Fibroblast of skin of left biceps (primary cell): ENCODE measurements at regions not wholly inside any gene's neighbourhood (a gene's known extent, or its start where the extent isn't known, plus 50 kb on each side); places are given as distances from the start of the nearest gene placed in this dataset.
"Not testable (repeated sequence)": the region's sequence is repeated elsewhere in the genome, so short reads cannot be mapped to it uniquely, and the experiment has no call there.

Source experiments
- DNase-seq, 2 experiments: peaks; one replicate each; pipeline ENCODE4 v3.0.0-alpha.2; 2013; ENCODE audit warnings: low read depth in 2 of 2

DNA sequence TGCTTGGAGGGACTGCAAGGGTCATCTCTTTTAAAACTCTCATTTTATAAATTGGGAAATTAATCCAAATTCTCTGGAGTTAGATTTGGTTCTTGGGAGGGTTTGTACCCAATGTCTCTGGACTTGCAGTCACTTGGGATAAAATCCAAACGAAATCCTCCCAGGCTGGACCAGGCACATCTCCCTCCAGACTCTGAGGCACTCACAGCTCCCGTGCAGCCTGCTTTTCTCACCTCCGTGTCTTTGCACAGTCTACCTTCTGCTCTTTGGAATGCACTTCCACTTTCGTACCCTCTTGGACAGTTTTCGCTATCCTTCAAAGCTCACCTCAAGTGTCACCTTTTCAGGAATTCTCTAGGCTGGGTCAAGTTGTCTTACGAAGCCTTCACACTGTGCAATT, 166.3 kb downstream of the MYCN start:
- DNase-seq: no peak

DNA sequence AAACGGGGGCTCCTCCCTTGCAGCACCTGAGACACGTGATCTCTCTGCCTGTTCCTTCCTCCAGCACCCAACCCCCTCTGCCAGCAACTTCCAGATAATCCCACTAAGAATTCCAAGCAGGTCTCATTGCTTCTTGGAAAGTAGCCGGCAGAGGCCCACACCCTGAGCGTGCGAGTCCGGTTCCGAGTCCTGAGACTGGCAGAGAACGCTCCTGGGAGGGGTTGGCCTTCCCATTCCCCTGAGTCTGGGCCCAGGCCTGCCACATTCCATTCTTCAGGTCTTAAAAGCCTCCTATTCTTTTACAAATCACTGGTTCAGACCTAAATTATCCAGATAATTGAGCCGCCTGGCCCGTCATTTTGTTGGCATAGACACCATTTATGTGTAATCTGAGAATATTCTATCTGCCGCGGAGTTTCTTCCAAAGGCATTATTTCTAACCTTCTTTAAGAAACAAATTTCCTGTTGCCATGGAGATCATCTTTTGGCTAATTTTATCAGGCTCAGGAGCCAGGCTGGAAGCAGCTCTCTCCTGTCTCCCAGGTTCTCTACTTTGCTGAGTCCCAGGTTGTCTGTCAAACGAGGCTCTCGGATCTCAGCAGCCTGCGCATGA, 165.4 kb downstream of the MYCN start:
- no peak for DNase-seq

- DNase-seq: no peak
Observed at GRCh38 chr2:16104949-16105668, 164.8 kb downstream of the MYCN start.

- no peak for DNase-seq
Observed at GRCh38 chr2:16104315-16104948, 164.1 kb downstream of the MYCN start.

- DNase-seq: no peak
Observed at GRCh38 chr2:16103614-16104314, 163.4 kb downstream of the MYCN start.

DNA sequence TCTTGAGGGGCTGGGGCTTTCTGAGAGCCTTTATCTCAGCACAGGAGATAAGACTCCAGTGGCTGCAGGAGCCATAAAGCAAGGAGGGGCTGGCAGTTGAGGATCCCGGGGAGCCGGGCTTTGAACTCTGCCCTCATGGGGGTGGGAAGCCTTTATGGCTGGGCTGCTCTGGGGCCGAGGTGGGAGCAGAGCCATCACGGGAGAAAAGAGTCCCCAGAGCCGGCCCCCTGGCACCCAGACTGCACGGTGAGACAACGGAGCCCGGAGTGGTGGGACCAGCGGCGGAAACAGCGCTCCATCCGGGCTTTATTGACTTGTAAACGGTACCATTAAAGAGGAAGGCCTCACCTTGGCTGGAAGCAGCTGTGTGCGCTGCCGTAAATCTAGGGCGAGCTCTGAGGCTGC, 162.6 kb downstream of the MYCN start:
- DNase-seq: no peak

DNA sequence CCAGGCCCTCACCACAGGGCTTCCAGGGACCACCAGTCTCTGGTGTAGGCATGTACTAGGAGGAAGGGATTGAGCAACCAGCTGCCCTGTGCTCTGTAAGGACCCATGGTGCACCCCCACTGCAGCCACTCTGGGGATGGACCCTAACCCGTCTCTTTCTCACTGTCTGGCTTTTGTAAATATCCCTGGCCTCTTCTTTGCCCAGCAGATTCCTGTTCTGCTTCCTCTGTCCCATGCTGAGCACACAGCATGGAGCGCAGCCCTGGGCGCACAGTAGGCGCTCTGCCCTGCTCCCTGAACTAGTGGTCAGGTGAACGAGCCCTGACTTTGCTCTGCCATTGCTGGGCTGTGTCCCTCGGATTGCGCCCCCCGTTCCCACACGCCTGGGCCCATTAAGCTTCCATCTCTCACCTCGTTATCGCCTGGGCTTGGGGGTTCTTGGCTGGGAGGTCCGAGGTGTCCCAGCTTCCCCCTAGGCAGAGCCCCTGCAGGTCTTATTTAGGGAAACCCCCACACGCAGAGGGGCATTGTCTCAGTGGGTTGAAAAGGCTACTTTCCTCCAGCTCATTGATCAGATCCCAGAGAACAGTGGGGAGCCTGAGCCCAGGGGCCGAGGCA, 162.1 kb downstream of the MYCN start:
- no peak for DNase-seq

GRCh38 chr2:16101196-16101595, 160.8 kb downstream of the MYCN start:
- DNase-seq: no peak

GRCh38 chr2:16100006-16100405, 159.7 kb downstream of the MYCN start:
- no peak for DNase-seq

DNA sequence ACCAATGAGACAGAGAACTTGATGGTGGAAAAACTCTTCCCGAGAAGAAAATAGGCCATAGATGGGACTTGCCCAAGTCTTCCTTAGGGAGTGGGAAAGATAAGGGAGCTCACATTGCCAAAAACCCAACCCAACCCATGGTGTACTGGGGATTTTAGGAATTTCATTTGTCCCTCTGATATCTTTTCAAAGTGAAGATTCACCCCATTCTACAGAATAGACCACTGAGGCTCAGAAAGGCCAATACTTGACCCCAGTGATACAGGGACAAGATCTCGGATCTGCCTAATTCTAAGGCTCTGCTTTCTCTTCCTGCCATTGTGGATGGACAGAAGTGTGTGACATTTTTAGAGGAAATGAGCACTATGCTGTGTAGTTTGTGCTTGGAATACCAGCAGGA, 159.0 kb downstream of the MYCN start:
- no peak for DNase-seq

GRCh38 chr2:16096962-16097361, 156.6 kb downstream of the MYCN start:
- DNase-seq: no peak

DNA sequence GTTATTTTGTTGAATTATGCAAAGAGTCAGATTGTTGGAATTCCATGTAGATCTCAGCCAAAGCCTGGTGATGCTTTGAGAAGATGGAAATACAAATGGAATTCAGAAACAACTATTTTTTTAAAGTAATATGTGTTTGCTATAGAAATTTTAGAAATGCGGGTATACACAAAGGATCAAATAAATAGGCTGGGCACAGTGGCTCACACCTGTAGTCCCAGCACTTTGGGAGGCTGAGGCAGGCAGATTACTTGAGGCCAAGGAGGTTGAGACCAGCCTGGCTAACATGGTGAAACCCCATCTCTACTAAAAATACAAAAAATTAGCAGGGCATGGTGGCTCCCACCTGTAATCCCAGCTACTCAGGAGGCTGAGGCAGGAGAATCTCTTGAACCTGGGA, 155.1 kb downstream of the MYCN start:
- DNase-seq: not testable (repeated sequence)

DNA sequence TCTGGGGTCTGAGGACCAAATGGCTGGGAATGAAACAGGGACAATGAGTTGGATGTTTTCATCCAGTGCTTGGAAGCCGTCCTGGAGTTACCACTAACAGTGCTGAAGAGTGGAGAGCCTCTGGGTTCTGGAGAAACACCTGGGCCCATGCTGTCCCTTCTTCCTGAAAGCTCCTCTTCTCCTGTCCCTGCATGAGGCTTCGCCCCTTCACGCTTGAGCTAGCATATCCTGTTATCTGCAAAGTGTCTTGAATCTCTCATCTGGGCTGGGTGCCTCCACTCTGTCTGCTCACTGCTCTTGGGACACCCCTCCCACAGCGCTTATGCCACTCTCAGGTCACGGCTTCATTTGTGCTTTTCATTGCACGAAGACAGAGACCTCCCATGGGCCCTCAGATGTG, 154.5 kb downstream of the MYCN start:
- no peak for DNase-seq

GRCh38 chr2:16093639-16094529, 153.5 kb downstream of the MYCN start:
- no peak for DNase-seq

DNA sequence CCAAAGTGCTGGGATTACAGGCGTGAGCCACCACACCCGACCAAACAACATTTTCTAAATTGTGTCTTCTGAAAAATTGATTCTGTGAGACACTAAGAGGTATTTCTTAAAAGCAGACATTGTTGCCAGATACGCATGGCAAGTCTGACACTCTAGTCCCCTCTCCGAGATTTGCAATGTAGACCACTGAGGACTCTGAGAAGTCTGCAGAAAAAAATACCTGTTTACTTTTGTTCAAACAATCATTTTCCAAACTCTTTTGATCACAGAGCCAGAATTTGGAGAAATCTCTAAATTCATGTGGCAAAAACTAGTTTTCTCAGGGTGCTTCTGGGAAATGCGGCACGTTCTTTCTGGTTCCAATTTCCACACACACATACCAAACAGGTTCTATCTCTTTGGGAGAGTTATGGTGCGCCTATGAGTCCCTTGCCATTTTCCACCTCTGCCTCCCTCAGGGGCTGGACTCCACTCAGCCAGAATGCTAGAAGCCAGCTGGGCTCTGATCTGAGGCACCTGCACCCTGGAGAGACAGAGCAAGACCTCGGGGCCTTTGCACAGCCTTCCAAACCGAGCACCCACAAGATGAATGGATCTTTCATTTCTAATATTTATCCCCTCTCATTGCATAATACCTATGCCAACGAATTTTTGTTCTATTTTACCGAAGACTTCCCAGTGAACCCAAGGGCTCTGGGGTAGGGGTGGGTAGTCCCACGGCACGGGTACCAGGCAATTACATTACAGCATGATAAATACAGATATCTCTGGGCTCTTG, 152.7 kb downstream of the MYCN start:
- DNase-seq: no peak

GRCh38 chr2:16091576-16092282, 151.4 kb downstream of the MYCN start:
- no peak for DNase-seq

GRCh38 chr2:16090650-16091575, 150.6 kb downstream of the MYCN start:
- no peak for DNase-seq

DNA sequence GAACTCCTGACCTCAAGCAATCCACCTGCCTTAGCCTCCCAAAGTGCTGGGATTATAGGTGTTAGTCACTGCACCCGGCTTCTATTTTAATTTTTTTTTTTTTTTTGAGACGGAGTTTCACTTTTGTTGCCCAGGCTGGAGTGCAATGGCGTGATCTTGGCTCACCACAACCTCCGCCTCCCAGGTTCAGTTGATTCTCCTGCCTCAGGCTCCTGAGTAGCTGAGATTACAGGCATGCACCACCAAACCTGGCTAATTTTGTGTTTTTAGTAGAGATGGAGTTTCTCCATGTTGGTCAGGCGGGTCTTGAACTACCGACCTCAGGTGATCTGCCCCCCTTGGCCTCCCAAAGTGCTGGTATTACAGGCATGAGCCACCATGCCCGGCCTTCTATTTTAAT, 149.1 kb downstream of the MYCN start:
- DNase-seq: not testable (repeated sequence)

- no peak for DNase-seq
Observed at GRCh38 chr2:16088802-16089112, 148.4 kb downstream of the MYCN start.
